ENCODE measurements at regions not wholly inside any gene's neighbourhood (a gene's known extent, or its start where the extent isn't known, plus 50 kb on each side); places are given as distances from the start of the nearest gene placed in this dataset.

GRCh38 chr10:44242826-44243225 is 142.1 kb downstream of the CXCL12 start:
- H4K20me1 ChIP-seq (ENCODE audit: insufficient read depth, low read length, poor library complexity, severe bottlenecking), result no peaks in the 10 kb centered on the region
- H3K9ac ChIP-seq (ENCODE audit: low read depth, low read length, poor library complexity, severe bottlenecking), result no peak overlapping the region
- H3K9me2 ChIP-seq (replicated peaks; ENCODE audit: low read depth, low read length), result no peaks in the 10 kb centered on the region
- no peaks in the 10 kb centered on the region for H3K36me3 ChIP-seq (ENCODE audit: insufficient read depth, low read length)
- H3K4me1 ChIP-seq (ENCODE audit: insufficient read depth, low read length, poor library complexity, severe bottlenecking), result no peaks in the 10 kb centered on the region
- H3K9me3 ChIP-seq (ENCODE audit: insufficient read depth, low read depth, low read length), result no peaks in the 10 kb centered on the region
- TF ChIP-seq EZH2phosphoT487 (IDR thresholded peaks at IDR 0.05; ENCODE audit: borderline replicate concordance) (no peak), CTCF (conservative IDR thresholded peaks at IDR 0.05; ENCODE audit: low read length) (no peak)
- H3K4me2 ChIP-seq (ENCODE audit: low read depth, low read length, poor library complexity, severe bottlenecking), result no peak overlapping the region
- H3K27me3 ChIP-seq (ENCODE audit: insufficient read depth, low read length, poor library complexity, severe bottlenecking), result no peaks in the 10 kb centered on the region
- H3K79me2 ChIP-seq (ENCODE audit: insufficient read depth, low read length), result no peaks in the 10 kb centered on the region
- no peaks in the 10 kb centered on the region for H3F3A ChIP-seq (ENCODE audit: low read depth)
- no peak overlapping the region for H3K4me3 ChIP-seq (ENCODE audit: low read length, poor library complexity, severe bottlenecking)
- no peak overlapping the region for H2AFZ ChIP-seq (ENCODE audit: low read length)

GRCh38 chr10:44242091-44242490 is 142.8 kb downstream of the CXCL12 start:
- Histone ChIP-seq H3K79me2 (ENCODE audit: insufficient read depth, low read length) (no peaks in the 10 kb centered on the region), H4K20me1 (ENCODE audit: insufficient read depth, low read length, poor library complexity, severe bottlenecking) (no peaks in the 10 kb centered on the region), H3K4me2 (ENCODE audit: low read depth, low read length, poor library complexity, severe bottlenecking) (no peak overlapping the region), H3F3A (ENCODE audit: low read depth) (no peaks in the 10 kb centered on the region), H2AFZ (ENCODE audit: low read length) (no peak overlapping the region), H3K27me3 (ENCODE audit: insufficient read depth, low read length, poor library complexity, severe bottlenecking) (no peaks in the 10 kb centered on the region), H3K4me1 (ENCODE audit: insufficient read depth, low read length, poor library complexity, severe bottlenecking) (no peaks in the 10 kb centered on the region), H3K36me3 (ENCODE audit: insufficient read depth, low read length) (no peaks in the 10 kb centered on the region), H3K9me3 (ENCODE audit: insufficient read depth, low read depth, low read length) (no peaks in the 10 kb centered on the region), H3K9me2 (replicated peaks; ENCODE audit: low read depth, low read length) (no peaks in the 10 kb centered on the region), H3K9ac (ENCODE audit: low read depth, low read length, poor library complexity, severe bottlenecking) (no peak overlapping the region), H3K4me3 (ENCODE audit: low read length, poor library complexity, severe bottlenecking) (no peak overlapping the region)
- TF ChIP-seq CTCF (conservative IDR thresholded peaks at IDR 0.05; ENCODE audit: low read length) (no peak), EZH2phosphoT487 (IDR thresholded peaks at IDR 0.05; ENCODE audit: borderline replicate concordance) (no peak)

DNA sequence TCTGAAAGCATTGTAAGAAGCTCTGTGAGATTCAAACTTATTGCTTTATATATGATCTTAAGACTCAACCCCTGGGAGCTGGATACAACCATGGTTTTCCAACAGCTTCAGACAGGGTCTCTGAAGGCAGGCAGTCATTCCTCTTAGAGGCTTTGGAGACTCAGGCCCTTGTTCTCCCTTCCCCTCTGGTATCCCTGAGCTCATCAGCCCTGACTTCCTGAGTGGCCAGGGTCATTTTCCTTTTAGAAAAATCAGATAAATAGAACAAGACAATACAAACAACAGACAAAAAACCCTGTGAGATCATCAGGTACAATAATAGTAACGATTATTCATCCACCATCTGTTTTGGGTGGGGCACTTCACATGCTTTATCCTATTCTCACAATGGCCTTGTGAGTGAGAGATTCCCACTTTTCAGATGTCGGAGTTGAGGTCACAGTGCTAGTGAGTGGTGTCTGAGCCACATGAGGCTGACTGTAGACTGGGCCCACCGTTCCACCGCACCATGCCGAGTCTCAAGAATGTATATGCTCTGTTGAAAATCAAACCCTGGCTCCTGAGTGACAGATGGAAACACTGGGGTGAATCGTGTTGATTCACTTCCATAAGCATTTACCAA is 144.2 kb downstream of the CXCL12 start:
- Histone ChIP-seq H2AFZ (ENCODE audit: low read length) (no peak overlapping the region), H3K4me3 (ENCODE audit: low read length, poor library complexity, severe bottlenecking) (no peak overlapping the region), H3K4me2 (ENCODE audit: low read depth, low read length, poor library complexity, severe bottlenecking) (no peak overlapping the region), H3K9me2 (replicated peaks; ENCODE audit: low read depth, low read length) (no peaks in the 10 kb centered on the region), H3K9ac (ENCODE audit: low read depth, low read length, poor library complexity, severe bottlenecking) (no peak overlapping the region), H3K79me2 (ENCODE audit: insufficient read depth, low read length) (no peaks in the 10 kb centered on the region), H3F3A (ENCODE audit: low read depth) (no peaks in the 10 kb centered on the region), H3K9me3 (ENCODE audit: insufficient read depth, low read depth, low read length) (no peaks in the 10 kb centered on the region), H3K36me3 (ENCODE audit: insufficient read depth, low read length) (no peaks in the 10 kb centered on the region), H3K27me3 (ENCODE audit: insufficient read depth, low read length, poor library complexity, severe bottlenecking) (no peaks in the 10 kb centered on the region), H3K4me1 (ENCODE audit: insufficient read depth, low read length, poor library complexity, severe bottlenecking) (no peaks in the 10 kb centered on the region), H4K20me1 (ENCODE audit: insufficient read depth, low read length, poor library complexity, severe bottlenecking) (no peaks in the 10 kb centered on the region)
- TF ChIP-seq EZH2phosphoT487 (IDR thresholded peaks at IDR 0.05; ENCODE audit: borderline replicate concordance), result no peak
- TF ChIP-seq CTCF (conservative IDR thresholded peaks at IDR 0.05; ENCODE audit: low read length), result no peak
